B cell (primary cell): ENCODE measurements at regions not wholly inside any gene's neighbourhood (a gene's known extent, or its start where the extent isn't known, plus 50 kb on each side); places are given as distances from the start of the nearest gene placed in this dataset.

Experiments
- ATAC-seq: fragments of 200-7000 bp; cut with Tn5 transposase; one replicate; pipeline ENCODE4 v1.10.0; 2021; ENCODE audit warnings: low read depth, mild to moderate bottlenecking, moderate number of reproducible peaks, moderate library complexity
- CTCF ChIA-PET: fragments of 350-600 bp; sonication (Branson Sonifier 250); formaldehyde crosslinking; loops from one replicate; lab custom pipeline; 2021; ENCODE audit warnings: antibody characterized with exemption, inconsistent platforms; lab: Charles Lee
- POLR2A ChIA-PET: fragments of 350-600 bp; sonication (Branson Sonifier 250); formaldehyde crosslinking; loops from one replicate; lab custom pipeline; 2021; ENCODE audit warnings: antibody characterized with exemption; lab: Charles Lee
- DNase-seq: peaks from one replicate; pipeline ENCODE4 v3.0.0; 2013
- H2AFZ ChIP-seq: 2 replicates; pipeline ENCODE4 v1.6.1; 2012; ENCODE audit warnings: mild to moderate bottlenecking, low read depth, low read length; ENCODE audit not compliant: insufficient read depth, poor library complexity, severe bottlenecking
- H3K27ac ChIP-seq, 2 donors: 1 replicate in 1 of 2; 2 replicates in 1 of 2; pipeline ENCODE4 v1.5.1; 2012 to 2013; ENCODE audit warnings: low read length in 2 of 2, mild to moderate bottlenecking in 2 of 2, moderate library complexity in 1 of 2
- H3K27me3 ChIP-seq, 4 experiments: fragments of 200-600 bp in 1 of 4; sonication (generic) in 1 of 4; replicated peaks in 1 of 4; 1 replicate in 2 of 4; 2 replicates in 2 of 4; pipeline versions ENCODE4 v1.6.1 to v1.7.0; 2013 to 2016; ENCODE audit warnings: low read length in 3 of 4, mild to moderate bottlenecking in 2 of 4, mixed read lengths in 1 of 4, moderate library complexity in 1 of 4; ENCODE audit not compliant: insufficient read depth in 4 of 4, control insufficient read depth in 3 of 4; ENCODE audit errors: control extremely low read depth in 1 of 4
- H3K36me3 ChIP-seq, 2 experiments: replicated peaks in 1 of 2; 1 replicate in 1 of 2; 2 replicates in 1 of 2; pipeline versions ENCODE4 v1.6.1 to v1.7.1; 2013; ENCODE audit warnings: low read length in 1 of 2; ENCODE audit not compliant: insufficient read depth in 2 of 2, control insufficient read depth in 1 of 2; ENCODE audit errors: control extremely low read depth in 1 of 2, extremely low read depth in 1 of 2
- H3K4me1 ChIP-seq, 2 donors: fragments of 200-600 bp in 1 of 2; sonication (generic) in 1 of 2; 1 replicate in 1 of 2; 2 replicates in 1 of 2; pipeline versions ENCODE4 v1.5.1 to v1.6.1; 2013 to 2017; ENCODE audit warnings: low read length in 2 of 2; ENCODE audit not compliant: control insufficient read depth in 2 of 2, insufficient read depth in 2 of 2
- H3K4me2 ChIP-seq: replicated peaks from 2 replicates; pipeline ENCODE3; 2012; ENCODE audit warnings: mild to moderate bottlenecking, low read depth, low read length; ENCODE audit not compliant: poor library complexity, severe bottlenecking
- H3K4me3 ChIP-seq, 5 experiments: fragments of 200-600 bp in 1 of 5; sonication (generic) in 1 of 5; 1 replicate in 3 of 5; 2 replicates in 2 of 5; pipeline versions ENCODE4 v1.5.1 to v1.7.0; 2011 to 2016; ENCODE audit warnings: low read length in 4 of 5, mild to moderate bottlenecking in 4 of 5, low read depth in 2 of 5, control low read depth in 1 of 5, moderate library complexity in 1 of 5; ENCODE audit not compliant: insufficient read depth in 1 of 5; ENCODE audit errors: control extremely low read depth in 1 of 5, extremely low read depth in 1 of 5
- H3K79me2 ChIP-seq: fragments of 200-600 bp; sonication (generic); one replicate; pipeline ENCODE4 v1.6.0; 2016; ENCODE audit warnings: low read length; ENCODE audit not compliant: control insufficient read depth, insufficient read depth
- H3K9ac ChIP-seq: fragments of 200-600 bp; sonication (generic); 2 replicates; pipeline ENCODE4 v1.6.1; 2017; ENCODE audit warnings: mild to moderate bottlenecking, low read length, moderate library complexity
- H3K9me3 ChIP-seq, 3 donors: one replicate each; pipeline versions ENCODE4 v1.6.1 to v1.7.1; 2013; ENCODE audit warnings: low read length in 2 of 3; ENCODE audit not compliant: control insufficient read depth in 2 of 3, insufficient read depth in 1 of 3; ENCODE audit errors: control extremely low read depth in 1 of 3
- H4K20me1 ChIP-seq: 2 replicates; pipeline ENCODE4 v1.6.0; 2012; ENCODE audit warnings: mild to moderate bottlenecking, low read length; ENCODE audit not compliant: insufficient read depth, control insufficient read depth, poor library complexity, severe bottlenecking
- H3K27ac Mint-ChIP-seq: one replicate; pipeline ENCODE4 v1.8.0; 2021; ENCODE audit warnings: mixed read lengths
- H3K27me3 Mint-ChIP-seq: one replicate; pipeline ENCODE4 v1.8.0; 2021; ENCODE audit warnings: mixed read lengths
- H3K4me1 Mint-ChIP-seq: one replicate; pipeline ENCODE4 v1.8.0; 2021; ENCODE audit warnings: mixed read lengths
- H3K4me3 Mint-ChIP-seq: one replicate; pipeline ENCODE4 v1.8.0; 2021; ENCODE audit warnings: mixed read lengths
- H3K9me3 Mint-ChIP-seq: one replicate; pipeline ENCODE4 v1.8.0; 2022; ENCODE audit warnings: mixed read lengths; ENCODE audit not compliant: insufficient read depth
- CTCF ChIP-seq: fragments of 200-600 bp; IDR thresholded peaks from one replicate; pipeline ENCODE4 v1.8.0; 2022; ENCODE audit warnings: antibody characterized with exemption, mild to moderate bottlenecking
- EZH2 ChIP-seq: IDR thresholded peaks from 2 replicates; pipeline ENCODE4 v1.6.1; 2012; ENCODE audit warnings: borderline replicate concordance, low read depth, mild to moderate bottlenecking, moderate library complexity, low read length; ENCODE audit not compliant: insufficient read depth, poor library complexity, severe bottlenecking
- WGBS: methylation state at CpG from one replicate; pipeline ENCODE4 v1.1.5; 2013; ENCODE audit warnings: missing lambda C conversion rate; ENCODE audit not compliant: insufficient coverage; 5-methylcytosine and 5-hydroxymethylcytosine counted together
- intact Hi-C: fragments of 100-400 bp; cut with micrococcal nuclease; formaldehyde crosslinking; loops from one replicate; pipeline ENCODE4 v1.10.0; 2022

DNA sequence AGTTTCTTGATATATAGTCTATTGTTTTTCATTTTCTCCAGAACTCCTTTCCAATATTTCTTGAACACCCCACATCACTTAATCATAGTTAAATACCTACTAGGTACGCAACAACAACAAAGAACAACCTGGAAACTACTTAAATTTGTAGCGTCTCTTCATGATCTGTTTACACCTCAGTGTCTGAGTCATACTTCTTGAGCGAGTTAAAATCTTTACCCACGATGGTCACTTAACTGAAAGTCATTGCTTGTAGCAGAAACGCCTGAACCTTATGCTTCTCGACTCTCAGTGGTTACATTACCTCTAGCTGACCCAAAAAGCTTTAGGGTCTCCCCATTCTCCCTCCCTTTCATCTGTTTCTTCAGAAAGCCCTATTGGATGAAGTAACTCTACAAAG, 131.3 kb downstream of the EN1 start:
- Mint-ChIP-seq H3K27ac (no peak overlapping the region), H3K4me3 (no peak overlapping the region), H3K27me3 (no peaks in the 10 kb centered on the region), H3K9me3 (no peaks in the 10 kb centered on the region), H3K4me1 (no peaks in the 10 kb centered on the region)
- Histone ChIP-seq H2AFZ (no peak overlapping the region), H3K4me3 (no peak overlapping the region), H3K79me2 (no peaks in the 10 kb centered on the region), H3K9ac (no peak overlapping the region), H3K27ac (no peak overlapping the region), H3K27me3 (no peaks in the 10 kb centered on the region), H3K4me2 (no peak overlapping the region), H4K20me1 (no peaks in the 10 kb centered on the region), H3K4me1 (no peaks in the 10 kb centered on the region), H3K36me3 (no peaks in the 10 kb centered on the region), H3K9me3 (no peaks in the 10 kb centered on the region)
- ATAC-seq (no peak), DNase-seq (no peak)
- POLR2A ChIA-PET = no interaction called here
- CTCF ChIA-PET = no interaction called here
- WGBS = 88% methylated on average over 6 of the region's 6 CpGs
- intact Hi-C loops = no loop called here
- TF ChIP-seq CTCF (no peak), EZH2 (no peak)

DNA sequence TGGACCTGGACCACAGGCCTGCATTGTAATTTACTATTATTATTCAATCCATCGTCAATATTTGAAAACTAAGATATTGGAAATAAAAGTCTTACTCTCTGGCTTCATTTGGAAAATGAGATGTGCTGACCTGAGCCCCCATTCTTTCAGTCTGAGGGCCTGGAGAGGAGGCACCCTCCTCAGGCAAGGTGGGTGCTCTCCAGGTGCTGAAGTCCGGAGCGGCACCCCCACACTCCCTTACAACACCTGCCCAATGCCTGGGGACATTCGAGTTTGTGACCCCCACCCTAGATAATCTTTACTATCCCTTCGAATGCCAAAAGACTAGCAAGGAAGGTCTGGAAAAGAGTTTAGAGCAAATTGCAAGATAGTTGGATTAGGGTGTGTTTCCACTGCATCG, 133.3 kb downstream of the EN1 start:
- no peaks in the 10 kb centered on the region for H3K27me3 Mint-ChIP-seq
- WGBS = no CpG with 5 or more reads among the region's 6 CpGs

More for the DNA sequence above, 133.3 kb downstream of the EN1 start:
- ChIA-PET CTCF (no interaction called here), POLR2A (no interaction called here)
- no peak for TF ChIP-seq CTCF
- no peak for TF ChIP-seq EZH2
- Histone ChIP-seq H3K27ac (no peak overlapping the region), H3K4me1 (no peaks in the 10 kb centered on the region), H3K4me2 (no peak overlapping the region), H3K36me3 (no peaks in the 10 kb centered on the region), H3K79me2 (no peaks in the 10 kb centered on the region), H4K20me1 (no peaks in the 10 kb centered on the region), H3K4me3 (no peak overlapping the region), H3K27me3 (no peaks in the 10 kb centered on the region), H2AFZ (no peak overlapping the region), H3K9ac (no peak overlapping the region), H3K9me3 (no peaks in the 10 kb centered on the region)
- Mint-ChIP-seq H3K4me1 (no peaks in the 10 kb centered on the region), H3K4me3 (no peak overlapping the region), H3K9me3 (no peaks in the 10 kb centered on the region), H3K27ac (no peak overlapping the region)
- DNase-seq (no peak), ATAC-seq (no peak)
- intact Hi-C loops = no loop called here
